Femur (tissue), 1 donor: ENCODE measurements at regions not wholly inside any gene's neighbourhood (a gene's known extent, or its start where the extent isn't known, plus 50 kb on each side); places are given as distances from the start of the nearest gene placed in this dataset.

ENCODE experiments used
- DNase-seq: peaks from one replicate; pipeline ENCODE4 v3.0.0-alpha.2; 2017

DNA sequence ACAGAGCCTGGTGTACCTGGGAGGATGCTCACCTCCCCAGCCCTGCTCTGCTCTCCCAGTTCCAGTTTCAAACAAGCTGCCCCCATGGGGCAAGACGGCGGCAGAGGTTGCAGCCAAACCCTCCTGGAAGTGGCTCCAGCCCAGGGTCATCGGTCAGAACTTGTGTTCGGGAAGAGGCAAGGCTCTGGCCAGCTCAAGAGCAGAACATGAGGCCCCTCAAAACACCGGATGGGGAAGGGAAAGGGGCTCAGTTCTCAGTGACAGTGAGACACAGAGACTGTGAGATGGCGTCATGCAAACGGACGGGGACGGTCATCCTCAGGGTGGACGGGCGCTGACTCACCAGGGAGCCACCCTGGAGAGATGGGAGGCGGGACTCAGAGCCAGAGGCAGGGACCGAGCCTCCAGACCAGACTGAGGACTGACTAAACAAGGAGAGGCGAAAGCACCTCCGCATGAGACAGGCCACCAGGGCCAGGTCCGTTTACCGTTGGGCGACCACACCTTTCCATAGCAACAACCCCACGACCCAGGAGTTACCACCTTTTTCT, 63.9 kb upstream of the GALNT9 start:
- no peak for DNase-seq

DNA sequence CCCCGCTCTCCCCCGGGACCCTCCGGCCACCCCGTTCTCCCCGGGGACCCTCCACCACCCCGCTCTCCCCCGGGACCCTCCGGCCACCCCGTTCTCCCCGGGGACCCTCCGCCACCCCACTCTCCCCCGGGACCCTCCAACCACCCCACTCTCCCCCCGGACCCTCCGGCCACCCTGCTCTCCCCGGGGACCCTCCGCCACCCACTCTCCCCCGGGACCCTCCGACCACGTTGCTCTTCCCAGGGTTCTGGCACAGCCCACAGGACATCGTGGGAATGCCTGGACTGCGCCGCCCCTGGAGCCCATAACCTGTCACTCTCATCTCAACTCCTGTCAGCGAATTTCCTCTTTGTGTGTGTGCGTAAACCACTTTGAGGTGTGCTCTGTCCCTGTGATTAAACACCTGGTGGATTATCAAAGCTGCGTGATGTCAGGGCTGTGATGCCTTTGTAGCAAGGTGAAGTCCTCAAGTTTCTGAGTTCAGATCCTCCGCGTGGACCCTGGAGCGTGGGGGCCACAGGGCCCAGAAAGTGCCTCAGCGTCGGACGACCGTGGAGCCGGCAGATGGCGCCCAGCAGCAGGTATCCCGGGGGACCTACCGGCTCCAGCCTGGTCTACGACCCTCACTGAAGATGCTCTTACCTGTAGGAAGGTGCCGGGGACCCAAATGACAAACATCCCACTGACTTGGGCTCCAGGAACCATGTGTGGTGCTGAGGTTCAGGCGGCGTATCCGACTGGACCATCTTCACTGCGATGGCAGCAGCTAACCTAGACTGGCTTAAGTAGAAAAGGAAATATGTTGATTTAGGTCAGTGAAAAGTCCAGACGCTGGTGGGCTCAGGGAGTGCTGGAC, 63.2 kb upstream of the GALNT9 start:
- DNase-seq, result no peak

DNA sequence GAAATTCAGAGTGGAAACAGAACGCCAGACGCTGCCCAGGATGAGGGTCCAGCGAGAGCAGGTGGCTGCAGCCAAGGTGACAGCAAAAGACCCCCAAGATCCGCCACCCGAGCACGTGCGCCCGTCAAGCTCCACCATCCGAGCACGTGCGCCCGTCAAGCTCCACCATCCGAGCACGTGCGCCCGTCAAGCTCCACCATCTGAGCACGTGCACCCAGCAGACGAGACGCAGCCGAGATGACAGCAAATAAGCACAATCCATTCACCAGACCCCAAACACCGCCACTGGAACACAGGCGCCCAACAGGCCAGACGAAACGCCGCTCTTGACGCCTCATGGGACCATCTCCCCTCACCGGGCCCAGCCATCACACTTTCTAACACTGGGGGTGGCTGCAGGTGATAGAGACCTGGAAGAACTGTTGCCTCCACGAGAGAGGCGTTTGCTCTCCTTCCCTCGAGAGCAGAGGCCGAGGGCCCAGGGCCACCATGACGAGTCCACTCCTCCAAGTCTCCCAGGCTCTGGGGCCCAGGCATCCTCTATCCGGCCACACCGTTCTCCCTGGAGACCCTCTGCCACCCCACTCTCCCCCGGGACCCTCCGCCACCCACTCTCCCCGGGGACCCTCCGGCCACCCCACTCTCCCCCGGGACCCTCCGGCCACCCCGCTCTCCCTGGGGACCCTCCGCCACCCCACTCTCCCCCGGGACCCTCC, 62.1 kb upstream of the GALNT9 start:
- no peak for DNase-seq

- no peak for DNase-seq
These were observed 61.1 kb upstream of the GALNT9 start for GRCh38 chr12:132390287-132391076.

DNA sequence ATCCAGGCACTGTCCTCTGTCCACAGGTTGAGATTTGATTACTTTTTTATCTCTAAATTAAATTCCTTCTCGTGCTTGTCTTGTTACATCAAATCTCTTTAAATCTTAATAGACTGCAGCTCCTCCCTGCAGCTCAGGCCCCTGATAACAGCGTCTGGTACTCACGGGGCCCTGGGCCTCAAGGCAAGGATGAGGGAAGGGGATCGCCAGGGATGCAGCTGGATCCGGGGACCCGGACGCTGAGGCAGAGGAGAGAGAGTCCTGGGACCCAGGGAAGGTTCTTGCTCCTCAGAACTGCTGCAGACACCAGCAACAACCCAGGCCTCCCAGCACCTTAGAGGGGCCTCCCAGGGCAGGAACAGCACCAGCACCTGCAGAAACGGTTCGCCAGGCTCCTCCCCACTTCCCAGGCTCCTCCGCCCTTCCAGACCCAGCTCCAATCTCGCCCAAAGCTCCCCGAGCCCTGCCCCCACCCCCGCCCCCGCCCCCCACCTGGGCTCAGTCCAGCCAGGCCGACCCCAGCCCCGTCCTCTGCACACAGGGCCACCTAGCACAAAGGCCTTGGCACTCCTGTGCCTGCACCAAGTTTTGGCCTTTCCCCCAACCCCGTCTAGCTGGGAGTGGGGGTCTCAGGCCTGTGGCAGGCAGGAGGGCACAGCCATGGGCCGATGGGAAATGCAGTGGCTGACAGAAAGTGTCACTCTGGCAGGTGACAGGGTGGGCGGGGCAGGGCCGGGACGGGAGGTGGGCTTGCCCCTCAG, 60.3 kb upstream of the GALNT9 start:
- DNase-seq, result no peak

- DNase-seq, result no peak
These were observed 59.6 kb upstream of the GALNT9 start for GRCh38 chr12:132389026-132389425.

GRCh38 chr12:132388379-132389015, 59.1 kb upstream of the GALNT9 start:
- no peak for DNase-seq

- no peak for DNase-seq
These were observed 57.6 kb upstream of the GALNT9 start for GRCh38 chr12:132386926-132387497.

GRCh38 chr12:132385923-132386751, 56.7 kb upstream of the GALNT9 start:
- DNase-seq, result no peak

- DNase-seq, result no peak
These were observed 55.8 kb upstream of the GALNT9 start for GRCh38 chr12:132384916-132385774.

GRCh38 chr12:132380641-132381040, 51.3 kb upstream of the GALNT9 start:
- DNase-seq, result no peak

GRCh38 chr12:132379996-132380395, 50.6 kb upstream of the GALNT9 start:
- DNase-seq, result no peak

DNA sequence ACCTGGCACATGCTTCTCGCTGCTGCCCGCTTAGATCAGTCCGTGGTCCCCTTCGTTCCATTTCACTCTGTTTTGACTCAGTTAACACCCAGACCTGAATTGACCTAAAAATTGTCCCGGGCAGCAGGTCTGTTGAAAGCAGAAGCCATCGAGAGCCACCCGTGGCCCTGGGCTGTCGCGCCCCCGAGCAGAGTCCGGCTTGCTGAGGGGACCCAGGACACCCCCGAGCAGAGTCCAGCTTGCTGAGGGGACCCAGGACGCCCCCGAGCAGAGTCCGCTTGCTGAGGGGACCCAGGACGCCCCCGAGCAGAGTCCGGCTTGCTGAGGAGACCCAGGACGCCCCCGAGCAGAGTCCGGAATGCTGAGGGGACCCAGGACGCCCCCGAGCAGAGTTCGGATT, 50.2 kb upstream of the GALNT9 start:
- no peak for DNase-seq
